SJSA1 (cell line): ENCODE measurements at regions not wholly inside any gene's neighbourhood (a gene's known extent, or its start where the extent isn't known, plus 50 kb on each side); places are given as distances from the start of the nearest gene placed in this dataset.

Source experiments
- DNase-seq, 2 experiments: peaks; one replicate each; pipeline ENCODE4 v3.0.0-alpha.2; 2015 to 2020; ENCODE audit warnings: low spot score in 2 of 2, low read depth in 1 of 2
- H3K27ac ChIP-seq: fragments of 250-450 bp; sonication (Bioruptor Pico); 2 replicates; pipeline ENCODE4 v1.5.1; 2020; ENCODE audit warnings: mild to moderate bottlenecking, moderate library complexity
- H3K27me3 ChIP-seq: fragments of 250-450 bp; sonication (Bioruptor Pico); replicated peaks from 2 replicates; pipeline ENCODE4 v1.5.1; 2020; ENCODE audit warnings: mild to moderate bottlenecking, moderate library complexity
- H3K36me3 ChIP-seq: fragments of 250-450 bp; sonication (Bioruptor Pico); 2 replicates; pipeline ENCODE4 v1.5.1; 2020; ENCODE audit warnings: mild to moderate bottlenecking
- H3K4me1 ChIP-seq: fragments of 250-450 bp; sonication (Bioruptor Pico); replicated peaks from 2 replicates; pipeline ENCODE4 v1.6.1; 2021; ENCODE audit warnings: mild to moderate bottlenecking
- H3K4me3 ChIP-seq: fragments of 250-450 bp; sonication (Bioruptor Pico); 2 replicates; pipeline ENCODE4 v1.5.1; 2020; ENCODE audit warnings: mild to moderate bottlenecking
- H3K9me3 ChIP-seq: fragments of 250-450 bp; sonication (Bioruptor Pico); replicated peaks from 2 replicates; pipeline ENCODE4 v1.5.1; 2020; ENCODE audit warnings: mild to moderate bottlenecking

GRCh38 chr5:52448111-52448510 is 339.6 kb upstream of the ITGA1 start:
- Histone ChIP-seq H3K36me3 (no peaks in the 10 kb centered on the region), H3K4me3 (no peak overlapping the region), H3K4me1 (no peaks in the 10 kb centered on the region), H3K27me3 (no peaks in the 10 kb centered on the region), H3K27ac (no peak overlapping the region), H3K9me3 (no peaks in the 10 kb centered on the region)
- no peak for DNase-seq

GRCh38 chr5:52449516-52449915 is 338.2 kb upstream of the ITGA1 start:
- H3K9me3 ChIP-seq: no peaks in the 10 kb centered on the region
- no peak for DNase-seq
- H3K36me3 ChIP-seq: no peaks in the 10 kb centered on the region
- H3K4me3 ChIP-seq: no peak overlapping the region
- H3K27me3 ChIP-seq: no peaks in the 10 kb centered on the region
- H3K4me1 ChIP-seq: no peaks in the 10 kb centered on the region
- H3K27ac ChIP-seq: no peak overlapping the region

GRCh38 chr5:52452098-52452497 is 335.6 kb upstream of the ITGA1 start:
- Histone ChIP-seq H3K9me3 (no peaks in the 10 kb centered on the region), H3K27ac (no peak overlapping the region), H3K4me3 (no peak overlapping the region), H3K27me3 (no peaks in the 10 kb centered on the region; the same call in 1 of the 2 replicates), H3K4me1 (no peaks in the 10 kb centered on the region), H3K36me3 (no peaks in the 10 kb centered on the region)
- no peak for DNase-seq

GRCh38 chr5:52453176-52453575 is 334.5 kb upstream of the ITGA1 start:
- Histone ChIP-seq H3K27ac (no peak overlapping the region), H3K4me1 (no peaks in the 10 kb centered on the region), H3K4me3 (no peak overlapping the region), H3K27me3 (no peaks in the 10 kb centered on the region; the same call in 1 of the 2 replicates), H3K36me3 (no peaks in the 10 kb centered on the region), H3K9me3 (no peaks in the 10 kb centered on the region)
- DNase-seq: no peak

- Histone ChIP-seq H3K27me3 (no peaks in the 10 kb centered on the region; the same call in 1 of the 2 replicates), H3K36me3 (no peaks in the 10 kb centered on the region), H3K9me3 (no peaks in the 10 kb centered on the region), H3K4me1 (no peaks in the 10 kb centered on the region), H3K4me3 (no peak overlapping the region), H3K27ac (no peak overlapping the region)
- no peak for DNase-seq
Observed at GRCh38 chr5:52455920-52456319, 331.8 kb upstream of the ITGA1 start.

GRCh38 chr5:52457810-52458209 is 329.9 kb upstream of the ITGA1 start:
- Histone ChIP-seq H3K4me1 (no peaks in the 10 kb centered on the region), H3K27ac (no peak overlapping the region), H3K4me3 (no peak overlapping the region), H3K9me3 (no peaks in the 10 kb centered on the region), H3K27me3 (no peaks in the 10 kb centered on the region; the same call in 1 of the 2 replicates), H3K36me3 (no peaks in the 10 kb centered on the region)
- no peak for DNase-seq

GRCh38 chr5:52466113-52466512 is 321.6 kb upstream of the ITGA1 start:
- Histone ChIP-seq H3K9me3 (no peaks in the 10 kb centered on the region), H3K27ac (no peak overlapping the region), H3K4me3 (no peak overlapping the region), H3K27me3 (no peaks in the 10 kb centered on the region), H3K4me1 (no peaks in the 10 kb centered on the region), H3K36me3 (no peaks in the 10 kb centered on the region)
- DNase-seq: no peak

- Histone ChIP-seq H3K4me3 (no peak overlapping the region), H3K9me3 (no peaks in the 10 kb centered on the region), H3K4me1 (no peaks in the 10 kb centered on the region), H3K27ac (no peak overlapping the region), H3K36me3 (no peaks in the 10 kb centered on the region), H3K27me3 (no peaks in the 10 kb centered on the region)
- no peak for DNase-seq
Observed at GRCh38 chr5:52466749-52467520, 320.8 kb upstream of the ITGA1 start.

GRCh38 chr5:52468976-52469375 is 318.7 kb upstream of the ITGA1 start:
- H3K9me3 ChIP-seq: no peaks in the 10 kb centered on the region
- no peaks in the 10 kb centered on the region for H3K4me1 ChIP-seq

GRCh38 chr5:52469420-52469819 is 318.3 kb upstream of the ITGA1 start:
- H3K4me3 ChIP-seq: no peak overlapping the region

More at GRCh38 chr5:52468976-52469375, 318.7 kb upstream of the ITGA1 start:
- Histone ChIP-seq H3K4me3 (no peak overlapping the region), H3K27me3 (no peaks in the 10 kb centered on the region), H3K36me3 (no peaks in the 10 kb centered on the region), H3K27ac (no peak overlapping the region)
- DNase-seq: no peak

GRCh38 chr5:52469835-52470234 is 317.9 kb upstream of the ITGA1 start:
- Histone ChIP-seq H3K27me3 (no peaks in the 10 kb centered on the region), H3K27ac (no peak overlapping the region), H3K4me3 (no peak overlapping the region), H3K9me3 (no peaks in the 10 kb centered on the region), H3K36me3 (no peaks in the 10 kb centered on the region), H3K4me1 (no peaks in the 10 kb centered on the region)
- DNase-seq: no peak

More at GRCh38 chr5:52469420-52469819, 318.3 kb upstream of the ITGA1 start:
- no peaks in the 10 kb centered on the region for H3K4me1 ChIP-seq
- no peaks in the 10 kb centered on the region for H3K36me3 ChIP-seq
- H3K9me3 ChIP-seq: no peaks in the 10 kb centered on the region
- no peak overlapping the region for H3K27ac ChIP-seq
- DNase-seq: no peak
- no peaks in the 10 kb centered on the region for H3K27me3 ChIP-seq

- no peaks in the 10 kb centered on the region for H3K4me1 ChIP-seq
- H3K27me3 ChIP-seq: no peaks in the 10 kb centered on the region
- no peaks in the 10 kb centered on the region; the same call in 1 of the 2 replicates for H3K9me3 ChIP-seq
- H3K36me3 ChIP-seq: no peaks in the 10 kb centered on the region
- no peak overlapping the region for H3K27ac ChIP-seq
- no peak overlapping the region for H3K4me3 ChIP-seq
- DNase-seq: no peak
Observed at GRCh38 chr5:52476346-52476745, 311.4 kb upstream of the ITGA1 start.

GRCh38 chr5:52481201-52481600 is 306.5 kb upstream of the ITGA1 start:
- no peaks in the 10 kb centered on the region for H3K4me1 ChIP-seq
- H3K27ac ChIP-seq: no peak overlapping the region
- no peaks in the 10 kb centered on the region for H3K36me3 ChIP-seq
- DNase-seq: no peak
- no peak overlapping the region for H3K4me3 ChIP-seq
- H3K27me3 ChIP-seq: no peaks in the 10 kb centered on the region
- no peaks in the 10 kb centered on the region; the same call in 1 of the 2 replicates for H3K9me3 ChIP-seq

GRCh38 chr5:52481851-52482250 is 305.9 kb upstream of the ITGA1 start:
- Histone ChIP-seq H3K27me3 (no peaks in the 10 kb centered on the region), H3K36me3 (no peaks in the 10 kb centered on the region), H3K4me1 (no peaks in the 10 kb centered on the region), H3K4me3 (no peak overlapping the region), H3K27ac (no peak overlapping the region), H3K9me3 (no peaks in the 10 kb centered on the region; the same call in 1 of the 2 replicates)
- no peak for DNase-seq
